K562 (cell line): ENCODE measurements at regions not wholly inside any gene's neighbourhood (a gene's known extent, or its start where the extent isn't known, plus 50 kb on each side); places are given as distances from the start of the nearest gene placed in this dataset.

Experiments
- ATAC-seq: fragments of 200-7000 bp; cut with Tn5 transposase; 3 replicates; pipeline ENCODE4 v1.9.1; 2020; ENCODE audit warnings: moderate library complexity
- BruUV-seq: library from RNA; stranded (reverse); fragments of 400-500 nt; replicated peaks from 2 replicates; lab custom pipeline; 2021; lab: Mats Ljungman, UMichigan
- CTCF ChIA-PET: fragments of 300-600 bp; formaldehyde crosslinking; extraction: SDS; loops from one replicate; lab custom pipeline; 2021; ENCODE audit warnings: low intra/inter-chr PET ratio; lab: Yijun Ruan, JAX
- POLR2A ChIA-PET: fragments of 300-600, 350-650 bp; sonication (Branson Sonifier 250); formaldehyde crosslinking; extraction: SDS; loops from one replicate; lab custom pipeline; 2021; ENCODE audit warnings: antibody characterized with exemption, inconsistent platforms; lab: Yijun Ruan, JAX
- DNase-seq, 4 experiments: peaks; one replicate each; pipeline versions ENCODE4 v3.0.0 to v3.0.0-alpha.2; 2011 to 2018; ENCODE audit warnings: low spot score in 3 of 4, mixed read lengths in 3 of 4; ENCODE audit errors: extremely low read depth in 1 of 4
- FAIRE-seq: peaks from 2 replicates; lab custom pipeline; 2011; peaks lifted over from hg19 to GRCh38; lab: Jason Lieb, UNC
- H2AFZ ChIP-seq: 2 replicates; pipeline ENCODE4 v1.6.0; 2011; ENCODE audit warnings: low read depth, low read length, control low read depth, inconsistent platforms
- H3K27ac ChIP-seq: fragments of 200-600 bp; 3 replicates; pipeline ENCODE4 v1.8.0; 2011; ENCODE audit warnings: low read depth, mild to moderate bottlenecking, control low read depth, inconsistent platforms, low read length, moderate library complexity, mixed read lengths; ENCODE audit errors: extremely low read depth
- H3K27me3 ChIP-seq, 2 experiments: fragments of 300-600 bp in 1 of 2; 2 replicates in 1 of 2; 3 replicates in 1 of 2; pipeline versions ENCODE4 v1.6.0 to v1.8.0; 2011; ENCODE audit warnings: inconsistent platforms in 2 of 2, low read length in 2 of 2, mild to moderate bottlenecking in 1 of 2, mixed read lengths in 1 of 2, moderate library complexity in 1 of 2; ENCODE audit not compliant: control insufficient read depth in 2 of 2, insufficient read depth in 2 of 2
- H3K36me3 ChIP-seq: fragments of 300-600 bp; 3 replicates; pipeline ENCODE4 v1.8.0; 2011; ENCODE audit warnings: mild to moderate bottlenecking, low read length, inconsistent platforms; ENCODE audit not compliant: control insufficient read depth, insufficient read depth
- H3K4me1 ChIP-seq, 2 experiments: fragments of 200-600 bp in 1 of 2; replicated peaks in 1 of 2; 2 replicates in 1 of 2; 3 replicates in 1 of 2; pipeline versions ENCODE4 v1.5.1 to v1.8.0; 2011; ENCODE audit warnings: inconsistent platforms in 2 of 2, low read length in 2 of 2, mild to moderate bottlenecking in 1 of 2, mixed read lengths in 1 of 2, moderate library complexity in 1 of 2; ENCODE audit not compliant: control insufficient read depth in 2 of 2, insufficient read depth in 2 of 2
- H3K4me2 ChIP-seq: 2 replicates; pipeline ENCODE4 v1.6.1; 2011; ENCODE audit warnings: low read length, control low read depth, inconsistent platforms, mixed read lengths; ENCODE audit not compliant: insufficient read depth
- H3K4me3 ChIP-seq: fragments of 200-600 bp; sonication (generic), shearing (Covaris generic); 2 replicates; pipeline ENCODE4 v1.5.1; 2016; ENCODE audit warnings: control low read depth, inconsistent platforms
- H3K79me2 ChIP-seq: fragments of 200-600 bp; 3 replicates; pipeline ENCODE4 v1.8.0; 2011; ENCODE audit warnings: low read length, inconsistent platforms; ENCODE audit not compliant: control insufficient read depth, insufficient read depth
- H3K9ac ChIP-seq, 2 experiments: 2 replicates each; pipeline versions ENCODE4 v1.6.0 to v1.6.1; 2011; ENCODE audit warnings: low read depth in 2 of 2, low read length in 2 of 2, control low read depth in 1 of 2, inconsistent platforms in 1 of 2, mild to moderate bottlenecking in 1 of 2, mixed read lengths in 1 of 2; ENCODE audit not compliant: insufficient read depth in 1 of 2
- H3K9me1 ChIP-seq: one replicate; pipeline ENCODE4 v1.6.0; 2011; ENCODE audit warnings: inconsistent platforms, mild to moderate bottlenecking, low read length, moderate library complexity; ENCODE audit not compliant: control insufficient read depth, insufficient read depth
- H3K9me3 ChIP-seq: replicated peaks from 2 replicates; pipeline ENCODE4 v1.5.1; 2011; ENCODE audit warnings: low read depth, low read length, inconsistent platforms; ENCODE audit not compliant: control insufficient read depth, insufficient read depth
- H4K20me1 ChIP-seq: replicated peaks from 2 replicates; pipeline ENCODE4 v1.6.1; 2011; ENCODE audit warnings: low read length, inconsistent platforms, mixed read lengths; ENCODE audit not compliant: control insufficient read depth, insufficient read depth
- CBX2 ChIP-seq: fragments of 200-600 bp; sonication (generic); IDR thresholded peaks from one replicate; pipeline ENCODE4 v1.6.1; 2012; ENCODE audit warnings: mild to moderate bottlenecking, low read length, inconsistent platforms; ENCODE audit not compliant: insufficient read depth, poor library complexity, severe bottlenecking
- CGGBP1 ChIP-seq: fragments of 250-450 bp; sonication (Bioruptor Pico); IDR thresholded peaks from 2 replicates; pipeline ENCODE4 v1.9.0; 2021; ENCODE audit warnings: mild to moderate bottlenecking
- KLF1 ChIP-seq: fragments of 450-650 bp; IDR thresholded peaks from 2 replicates; pipeline ENCODE4 v1.6.1; 2016; ENCODE audit warnings: missing genetic modification characterization, missing compliant biosample characterization
- SIN3B ChIP-seq: fragments of 450-650 bp; IDR thresholded peaks from 2 replicates; pipeline ENCODE4 v1.6.1; 2017; ENCODE audit warnings: low read depth, mild to moderate bottlenecking, moderate library complexity
- SRF ChIP-seq, 2 experiments: fragments of 250-450, 450-650 bp in 1 of 2; sonication (Bioruptor Pico) in 1 of 2; sonication (generic) in 1 of 2; formaldehyde crosslinking; IDR thresholded peaks; 2 replicates each; pipeline versions ENCODE4 v1.5.0 to v1.5.1; 2020 to 2022; ENCODE audit warnings: mild to moderate bottlenecking in 1 of 2, missing genetic modification reagents in 1 of 2
- THRA ChIP-seq: fragments of 450-650 bp; IDR thresholded peaks from 2 replicates; pipeline ENCODE4 v1.6.1; 2017; ENCODE audit warnings: mild to moderate bottlenecking, moderate library complexity
- ZNF3 ChIP-seq: fragments of 250-450 bp; sonication (Bioruptor Pico); IDR thresholded peaks from 2 replicates; pipeline ENCODE4 v1.5.0; 2021; ENCODE audit warnings: mild to moderate bottlenecking, moderate library complexity
- ZNF408 ChIP-seq: fragments of 250-450 bp; sonication (Bioruptor Pico); IDR thresholded peaks from 2 replicates; pipeline ENCODE4 v1.4.0; 2020; ENCODE audit warnings: low read depth, mild to moderate bottlenecking, moderate library complexity
- ZNF512 ChIP-seq: IDR thresholded peaks from 2 replicates; pipeline ENCODE4 v1.6.1; 2016; ENCODE audit warnings: missing genetic modification characterization, missing compliant biosample characterization
- WGBS: fragments of 100-300 bp; shearing (Covaris generic); methylation state at CpG from one replicate; pipeline ENCODE4 v1.1.6; 2016; ENCODE audit warnings: low coverage, mixed read lengths; ENCODE audit not compliant: insufficient coverage; ENCODE audit errors: missing lambda C conversion rate; 5-methylcytosine and 5-hydroxymethylcytosine counted together
- in situ Hi-C: fragments of 300-500 bp; cut with MboI; formaldehyde crosslinking; loops from 4 replicates; pipeline ENCODE4 v1.15.0; 2018; ENCODE audit warnings: inconsistent platforms, mixed read lengths
- intact Hi-C: fragments of 100-400 bp; cut with micrococcal nuclease; formaldehyde crosslinking; loops from 2 replicates; pipeline ENCODE4 v1.14.2; 2022

- WGBS: 41% methylated on average over 2 of the region's 2 CpGs
- no peak for ATAC-seq
- Histone ChIP-seq H3K4me3 (no peak overlapping the region), H3K4me2 (no peak overlapping the region)
- TF ChIP-seq CGGBP1 (CRISPR knock-in tag): no peak
- no peak for TF ChIP-seq KLF1
- no peak for TF ChIP-seq ZNF408 (CRISPR knock-in tag)
- TF ChIP-seq CBX2: no peak
- TF ChIP-seq, all 486 proteins: peak for 0
- intact Hi-C loops (no loop called here), in situ Hi-C loops (loop anchor here (25.0 kb wide), 1 partner anchor 534 kb away; no protein-coding TSS in a partner anchor)
- no peaks in the 10 kb centered on the region for H3K27me3 ChIP-seq
- H3K9ac ChIP-seq: no peak overlapping the region
- DNase-seq (no peak), FAIRE-seq (no peak)
- H2AFZ ChIP-seq: no peak overlapping the region
- no peaks in the 10 kb centered on the region for H3K79me2 ChIP-seq
- ChIA-PET POLR2A (interaction anchor here (0.6 kb wide), 2 partner anchors 9 to 628 kb away, joined by 3 read pairs; no protein-coding TSS in a partner anchor), CTCF (no interaction called here)
- no peak overlapping the region for H3K27ac ChIP-seq
- H3K9me1 ChIP-seq: no peaks in the 10 kb centered on the region
- no peaks in the 10 kb centered on the region for H3K9me3 ChIP-seq
- no peaks in the 10 kb centered on the region for H3K4me1 ChIP-seq
- no TSS peak for BruUV-seq
- H4K20me1 ChIP-seq: no peaks in the 10 kb centered on the region
- H3K36me3 ChIP-seq: no peaks in the 10 kb centered on the region
These were observed 402.3 kb upstream of the GYPC start for GRCh38 chr2:126253669-126254068.

- no peak overlapping the region for H3K4me3 ChIP-seq
- no peaks in the 10 kb centered on the region for H3K27me3 ChIP-seq
- WGBS: 86% methylated on average over 2 of the region's 2 CpGs
- ChIA-PET POLR2A (no interaction called here), CTCF (no interaction called here)
- no peak for FAIRE-seq
- no TSS peak for BruUV-seq
- no peaks in the 10 kb centered on the region for H3K4me1 ChIP-seq
- no peak overlapping the region for H3K4me2 ChIP-seq
- H2AFZ ChIP-seq: no peak overlapping the region
- TF ChIP-seq SIN3B: no peak
- TF ChIP-seq THRA: no peak
- peak; percentile 77 for TF ChIP-seq ZNF512 (tag)
- no peak for TF ChIP-seq ZNF3 (CRISPR knock-in tag)
- TF ChIP-seq SRF (CRISPR knock-in tag; IDR thresholded peaks at IDR 0.05): no peak
- no peaks in the 10 kb centered on the region for H4K20me1 ChIP-seq
- no peak for DNase-seq
- H3K9me3 ChIP-seq: no peaks in the 10 kb centered on the region
- ATAC-seq: no peak
- H3K9me1 ChIP-seq: no peaks in the 10 kb centered on the region
- H3K27ac ChIP-seq: no peak overlapping the region
- H3K9ac ChIP-seq: no peak overlapping the region
- no peaks in the 10 kb centered on the region for H3K36me3 ChIP-seq
- no peaks in the 10 kb centered on the region for H3K79me2 ChIP-seq
- intact Hi-C loops (no loop called here), in situ Hi-C loops (loop anchor here (25.0 kb wide), 1 partner anchor 523 kb away; no protein-coding TSS in a partner anchor)
These were observed 391.3 kb upstream of the GYPC start for GRCh38 chr2:126264625-126265024.
